ENCODE measurements at regions not wholly inside any gene's neighbourhood (a gene's known extent, or its start where the extent isn't known, plus 50 kb on each side); places are given as distances from the start of the nearest gene placed in this dataset.

DNA sequence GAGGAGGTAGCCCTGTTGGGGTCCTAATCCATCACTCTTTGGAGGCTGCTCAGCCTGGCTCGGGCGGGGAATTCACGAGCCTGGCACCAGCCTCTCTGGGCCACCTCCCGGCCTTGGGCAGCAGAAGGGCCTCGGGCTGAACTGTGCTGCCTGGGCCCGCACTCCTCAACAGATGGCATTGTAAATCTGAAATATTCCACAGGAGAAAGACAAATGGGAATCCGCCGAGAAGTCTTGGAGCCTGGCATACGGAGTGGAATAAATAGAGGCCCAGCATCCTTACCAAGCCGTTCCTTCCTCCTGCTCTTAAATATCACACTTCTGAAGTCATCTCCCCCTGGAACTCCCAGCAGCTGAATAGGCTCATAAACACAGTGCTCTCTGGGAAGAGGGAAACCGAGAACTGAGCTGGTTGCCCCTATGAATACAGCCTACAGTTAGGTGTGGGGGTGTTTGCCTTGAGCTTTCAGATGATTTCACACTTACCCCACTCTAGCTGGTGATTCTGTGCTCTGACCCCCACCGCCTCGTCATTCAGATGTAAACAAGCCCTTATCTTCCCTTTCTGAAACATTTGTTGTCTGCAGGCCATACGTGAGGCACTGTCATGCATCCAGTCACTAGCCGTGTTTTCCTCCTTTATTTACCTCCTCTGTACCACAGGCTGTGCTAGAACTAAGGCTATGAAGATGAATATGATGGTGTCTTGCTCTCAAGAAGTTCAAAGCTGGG, 455.0 kb upstream of the CLINT1 start:
- Histone ChIP-seq H3K4me1 (ENCODE audit: control insufficient read depth, insufficient read depth, low read length) (peaks cover 3% of the 10 kb centered on the region), H3K4me3 (ENCODE audit: low read depth, low read length) (no peak overlapping the region), H3K36me3 (ENCODE audit: control insufficient read depth, insufficient read depth, low read length) (no peaks in the 10 kb centered on the region), H3K27me3 (ENCODE audit: control insufficient read depth, insufficient read depth, low read length) (no peaks in the 10 kb centered on the region), H3K27ac (ENCODE audit: low read depth, low read length) (no peak overlapping the region), H3K9me3 (ENCODE audit: control insufficient read depth, insufficient read depth, low read length) (no peaks in the 10 kb centered on the region)
- 41% methylated on average over 10 of the region's 15 CpGs for WGBS (ENCODE audit: insufficient coverage)
- peak in 2 of 6 donors; percentile 62 to 85 for DNase-seq (ENCODE audit: low read depth in 4 of 6, low spot score in 6 of 6)

DNA sequence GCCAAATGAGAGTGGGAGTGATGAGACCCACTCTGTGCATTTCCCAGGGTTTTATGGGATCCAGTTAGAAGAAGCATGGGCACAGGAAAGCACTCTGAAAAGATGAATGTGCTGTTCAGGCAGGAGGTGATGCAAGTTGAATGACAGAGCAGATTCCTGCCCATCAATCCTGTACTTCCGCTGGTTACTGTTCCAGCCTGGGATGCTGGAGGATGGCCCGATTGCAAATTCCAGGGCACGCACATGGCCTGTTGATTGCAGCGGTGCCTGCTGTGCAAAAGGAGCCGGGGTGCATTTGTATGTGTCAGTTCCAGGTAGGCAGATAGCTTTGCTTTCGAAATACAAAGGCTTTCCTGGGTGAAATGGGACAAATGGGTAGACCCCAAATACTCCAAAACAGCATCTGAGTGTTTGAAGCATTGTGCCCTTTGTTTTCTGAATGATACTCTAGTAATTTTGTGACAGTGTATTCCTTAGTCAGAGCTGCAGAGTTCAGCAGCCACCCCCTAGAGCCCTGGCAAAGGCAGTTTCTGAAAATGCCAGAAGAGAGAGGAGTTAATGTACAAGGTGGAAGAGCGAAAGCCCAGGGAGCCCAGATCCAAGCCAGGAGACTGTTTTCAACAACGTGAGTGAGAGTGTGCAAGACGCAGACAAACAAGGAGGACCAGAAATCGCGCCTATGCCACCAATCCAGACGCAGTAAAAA, 454.2 kb upstream of the CLINT1 start:
- no peaks in the 10 kb centered on the region for H3K27me3 ChIP-seq (ENCODE audit: control insufficient read depth, insufficient read depth, low read length)
- peak in 1 of 6 donors; percentile 44 for DNase-seq (ENCODE audit: low read depth in 4 of 6, low spot score in 6 of 6)

DNA sequence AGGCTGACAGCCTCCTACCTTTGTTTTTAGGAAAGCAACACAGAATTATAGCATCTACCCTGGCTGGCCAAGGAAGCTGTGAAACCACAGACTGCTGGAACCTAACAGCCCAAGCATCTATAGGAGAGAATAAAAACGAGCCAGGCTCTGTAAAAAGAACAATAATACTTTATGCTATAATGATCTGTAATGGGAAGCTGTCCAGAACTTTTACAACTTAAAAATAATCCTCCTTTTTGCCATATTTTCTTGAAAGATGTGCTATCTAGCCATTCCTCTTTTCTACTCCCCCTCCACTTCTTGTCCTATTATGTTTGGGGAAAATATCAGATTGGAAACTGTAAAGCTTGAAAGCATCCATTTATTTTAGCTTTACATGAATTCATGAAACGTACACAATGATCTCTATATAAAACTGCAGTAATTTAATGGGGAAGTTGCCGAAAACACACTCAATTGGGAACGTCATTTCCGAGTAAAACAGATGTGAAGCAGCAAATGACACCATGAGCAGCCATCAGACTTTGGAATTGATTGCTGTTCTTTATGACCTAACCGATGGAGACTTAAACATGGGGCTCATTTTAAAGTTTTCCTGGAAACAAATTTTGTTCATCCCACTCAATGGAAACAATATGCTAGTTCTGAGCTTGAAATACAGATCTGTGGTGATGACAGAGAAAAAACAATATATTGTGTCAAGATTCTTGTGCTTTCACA, 450.3 kb upstream of the CLINT1 start:
- 60% methylated on average over 2 of the region's 6 CpGs for WGBS (ENCODE audit: insufficient coverage)
- peak in 1 of 6 donors; percentile 49 for DNase-seq (ENCODE audit: low read depth in 4 of 6, low spot score in 6 of 6)
- Histone ChIP-seq H3K4me1 (ENCODE audit: control insufficient read depth, insufficient read depth, low read length) (peaks cover 3% of the 10 kb centered on the region), H3K9me3 (ENCODE audit: control insufficient read depth, insufficient read depth, low read length) (no peaks in the 10 kb centered on the region), H3K27ac (ENCODE audit: low read depth, low read length) (no peak overlapping the region), H3K27me3 (ENCODE audit: control insufficient read depth, insufficient read depth, low read length) (no peaks in the 10 kb centered on the region), H3K4me3 (ENCODE audit: low read depth, low read length) (no peak overlapping the region), H3K36me3 (ENCODE audit: control insufficient read depth, insufficient read depth, low read length) (no peaks in the 10 kb centered on the region)

More for the DNA sequence above, 454.2 kb upstream of the CLINT1 start:
- Histone ChIP-seq H3K4me3 (ENCODE audit: low read depth, low read length) (no peak overlapping the region), H3K27ac (ENCODE audit: low read depth, low read length) (no peak overlapping the region), H3K9me3 (ENCODE audit: control insufficient read depth, insufficient read depth, low read length) (no peaks in the 10 kb centered on the region), H3K36me3 (ENCODE audit: control insufficient read depth, insufficient read depth, low read length) (no peaks in the 10 kb centered on the region), H3K4me1 (ENCODE audit: control insufficient read depth, insufficient read depth, low read length) (peaks cover 3% of the 10 kb centered on the region)
- WGBS (ENCODE audit: insufficient coverage): 42% methylated on average over 11 of the region's 12 CpGs

DNA sequence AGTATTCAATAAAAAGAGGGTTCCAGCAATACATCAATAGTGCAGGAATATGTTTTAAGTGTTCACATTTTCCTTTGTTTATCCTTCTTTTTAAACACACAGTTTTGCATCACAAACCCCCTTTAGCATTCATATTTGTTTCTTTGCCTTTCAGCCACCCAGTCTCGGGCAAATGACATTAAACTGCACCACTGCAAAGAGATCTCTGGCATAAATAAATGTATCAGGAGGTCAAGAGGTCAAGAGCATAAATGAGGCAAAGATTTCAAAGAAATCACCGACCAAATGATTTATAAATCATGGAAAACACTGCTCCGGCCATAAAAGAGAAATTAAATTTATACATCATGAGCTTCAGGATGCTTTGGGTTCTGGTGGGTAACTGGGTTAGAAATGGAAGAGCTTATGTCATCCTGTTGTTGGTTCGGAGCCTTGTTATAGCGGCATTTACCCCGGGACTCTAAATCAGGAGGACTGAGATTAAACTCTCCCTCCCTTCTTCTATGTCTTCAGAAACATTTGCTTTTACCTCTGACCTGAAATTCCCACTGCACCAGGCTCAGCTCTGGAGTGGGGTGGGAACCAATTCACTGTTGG, 449.6 kb upstream of the CLINT1 start:
- H3K9me3 ChIP-seq (ENCODE audit: control insufficient read depth, insufficient read depth, low read length): no peaks in the 10 kb centered on the region
- no peak overlapping the region for H3K27ac ChIP-seq (ENCODE audit: low read depth, low read length)
- H3K4me3 ChIP-seq (ENCODE audit: low read depth, low read length): no peak overlapping the region
- H3K27me3 ChIP-seq (ENCODE audit: control insufficient read depth, insufficient read depth, low read length): no peaks in the 10 kb centered on the region
- peaks cover under 1% of the 10 kb centered on the region for H3K4me1 ChIP-seq (ENCODE audit: control insufficient read depth, insufficient read depth, low read length)
- DNase-seq (ENCODE audit: low read depth in 4 of 6, low spot score in 6 of 6): no peak
- no CpG with 5 or more reads among the region's 6 CpGs for WGBS (ENCODE audit: insufficient coverage)
- no peaks in the 10 kb centered on the region for H3K36me3 ChIP-seq (ENCODE audit: control insufficient read depth, insufficient read depth, low read length)

DNA sequence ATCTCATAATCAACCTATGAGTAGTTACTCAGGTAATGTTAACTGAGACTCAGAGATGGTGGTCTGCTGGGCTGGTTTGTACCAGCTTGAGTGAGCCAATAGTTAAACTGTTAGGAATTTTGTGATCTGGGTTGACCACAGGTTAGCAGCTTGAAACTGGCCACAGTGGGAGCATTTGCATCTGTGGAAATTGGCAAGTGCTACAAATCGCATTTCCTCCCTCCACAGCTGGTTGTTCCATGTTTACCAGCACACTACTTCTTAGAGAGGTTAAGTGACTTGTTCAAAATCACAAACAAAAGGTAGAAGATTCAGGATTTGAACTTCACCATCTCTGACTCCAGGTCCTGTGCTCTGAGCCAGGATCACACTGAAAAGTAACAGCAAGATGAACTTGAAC, 446.9 kb upstream of the CLINT1 start:
- Histone ChIP-seq H3K27ac (ENCODE audit: low read depth, low read length) (no peak overlapping the region), H3K9me3 (ENCODE audit: control insufficient read depth, insufficient read depth, low read length) (no peaks in the 10 kb centered on the region), H3K4me1 (ENCODE audit: control insufficient read depth, insufficient read depth, low read length) (no peaks in the 10 kb centered on the region), H3K27me3 (ENCODE audit: control insufficient read depth, insufficient read depth, low read length) (no peaks in the 10 kb centered on the region), H3K4me3 (ENCODE audit: low read depth, low read length) (no peak overlapping the region), H3K36me3 (ENCODE audit: control insufficient read depth, insufficient read depth, low read length) (no peaks in the 10 kb centered on the region)
- WGBS (ENCODE audit: insufficient coverage): 60% methylated on average over 1 of the region's 1 CpG
- DNase-seq (ENCODE audit: low read depth in 4 of 6, low spot score in 6 of 6): no peak

DNA sequence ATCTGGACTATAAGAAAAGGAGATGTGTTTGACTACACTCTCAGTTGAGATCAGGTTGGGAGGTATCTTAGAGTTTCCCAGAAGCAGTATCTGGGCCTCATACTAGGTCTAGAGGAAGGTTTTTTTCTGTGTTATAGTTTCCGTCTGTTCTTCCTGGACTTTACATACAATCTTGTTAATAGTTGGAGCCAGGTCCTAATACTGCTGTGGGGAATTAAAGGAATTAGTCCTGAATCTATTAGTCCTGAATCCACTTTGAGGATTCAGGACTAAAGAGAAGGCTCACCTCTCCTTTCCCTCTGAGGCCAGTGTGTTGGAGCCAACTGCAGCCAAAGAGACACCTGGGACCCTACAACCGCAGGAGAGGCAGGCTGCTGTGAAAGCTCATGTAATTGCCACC, 445.7 kb upstream of the CLINT1 start:
- DNase-seq (ENCODE audit: low read depth in 4 of 6, low spot score in 6 of 6): no peak
- H3K27ac ChIP-seq (ENCODE audit: low read depth, low read length): no peak overlapping the region
- no peaks in the 10 kb centered on the region for H3K27me3 ChIP-seq (ENCODE audit: control insufficient read depth, insufficient read depth, low read length)
- no peaks in the 10 kb centered on the region for H3K9me3 ChIP-seq (ENCODE audit: control insufficient read depth, insufficient read depth, low read length)
- no peak overlapping the region for H3K4me3 ChIP-seq (ENCODE audit: low read depth, low read length)
- WGBS (ENCODE audit: insufficient coverage): no CpG with 5 or more reads among the region's 2 CpGs
- no peaks in the 10 kb centered on the region for H3K36me3 ChIP-seq (ENCODE audit: control insufficient read depth, insufficient read depth, low read length)
- H3K4me1 ChIP-seq (ENCODE audit: control insufficient read depth, insufficient read depth, low read length): no peaks in the 10 kb centered on the region

DNA sequence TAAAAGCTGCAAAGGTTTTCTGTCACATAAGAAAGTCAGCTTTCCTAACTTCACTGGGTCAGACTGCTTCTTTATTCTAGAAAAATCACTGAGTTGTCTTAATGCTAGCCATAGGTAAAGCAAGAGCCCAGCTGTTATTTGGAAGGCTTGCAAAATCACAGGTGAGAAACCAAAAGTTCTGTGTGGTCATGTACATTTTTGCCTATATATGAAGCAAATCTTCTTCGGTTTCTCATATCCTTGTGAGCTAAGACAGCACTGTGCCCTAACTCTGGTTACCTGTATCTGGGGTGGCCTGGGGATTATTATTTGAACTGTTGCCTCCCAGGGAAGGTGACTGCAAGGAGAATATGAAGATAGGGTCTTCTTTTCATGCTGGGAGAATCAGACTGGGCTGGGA, 444.9 kb upstream of the CLINT1 start:
- no peaks in the 10 kb centered on the region for H3K36me3 ChIP-seq (ENCODE audit: control insufficient read depth, insufficient read depth, low read length)
- H3K27me3 ChIP-seq (ENCODE audit: control insufficient read depth, insufficient read depth, low read length): no peaks in the 10 kb centered on the region
- H3K4me1 ChIP-seq (ENCODE audit: control insufficient read depth, insufficient read depth, low read length): no peaks in the 10 kb centered on the region
- H3K9me3 ChIP-seq (ENCODE audit: control insufficient read depth, insufficient read depth, low read length): no peaks in the 10 kb centered on the region
- no peak overlapping the region for H3K27ac ChIP-seq (ENCODE audit: low read depth, low read length)
- no peak for DNase-seq (ENCODE audit: low read depth in 4 of 6, low spot score in 6 of 6)
- no peak overlapping the region for H3K4me3 ChIP-seq (ENCODE audit: low read depth, low read length)
- no CpG with 5 or more reads among the region's 1 CpG for WGBS (ENCODE audit: insufficient coverage)

DNA sequence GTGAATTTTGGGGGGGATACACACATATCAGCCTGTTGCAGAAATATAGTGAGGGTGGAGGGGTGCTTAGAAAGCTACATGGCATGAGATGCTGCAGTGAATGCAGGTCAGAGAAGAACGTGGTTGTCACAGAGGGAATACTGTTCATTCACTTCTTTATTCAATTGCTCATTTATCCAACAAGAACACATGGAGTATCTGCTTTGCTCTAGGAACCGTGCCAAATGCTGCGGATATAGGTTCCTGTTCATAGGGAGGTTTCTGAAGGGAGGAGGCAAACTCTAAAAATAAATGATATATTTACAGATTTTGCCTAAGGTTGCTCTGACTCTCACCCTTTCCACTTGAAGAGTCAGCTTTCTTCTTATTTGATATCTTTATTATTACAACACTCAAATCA, 444.3 kb upstream of the CLINT1 start:
- DNase-seq (ENCODE audit: low read depth in 4 of 6, low spot score in 6 of 6): peak in 2 of 6 donors; percentile 55 to 56
- H3K27me3 ChIP-seq (ENCODE audit: control insufficient read depth, insufficient read depth, low read length): no peaks in the 10 kb centered on the region
- WGBS (ENCODE audit: insufficient coverage): no CpG with 5 or more reads among the region's 3 CpGs
- H3K4me3 ChIP-seq (ENCODE audit: low read depth, low read length): no peak overlapping the region
- no peaks in the 10 kb centered on the region for H3K4me1 ChIP-seq (ENCODE audit: control insufficient read depth, insufficient read depth, low read length)
- no peak overlapping the region for H3K27ac ChIP-seq (ENCODE audit: low read depth, low read length)
- H3K9me3 ChIP-seq (ENCODE audit: control insufficient read depth, insufficient read depth, low read length): no peaks in the 10 kb centered on the region
- no peaks in the 10 kb centered on the region for H3K36me3 ChIP-seq (ENCODE audit: control insufficient read depth, insufficient read depth, low read length)

DNA sequence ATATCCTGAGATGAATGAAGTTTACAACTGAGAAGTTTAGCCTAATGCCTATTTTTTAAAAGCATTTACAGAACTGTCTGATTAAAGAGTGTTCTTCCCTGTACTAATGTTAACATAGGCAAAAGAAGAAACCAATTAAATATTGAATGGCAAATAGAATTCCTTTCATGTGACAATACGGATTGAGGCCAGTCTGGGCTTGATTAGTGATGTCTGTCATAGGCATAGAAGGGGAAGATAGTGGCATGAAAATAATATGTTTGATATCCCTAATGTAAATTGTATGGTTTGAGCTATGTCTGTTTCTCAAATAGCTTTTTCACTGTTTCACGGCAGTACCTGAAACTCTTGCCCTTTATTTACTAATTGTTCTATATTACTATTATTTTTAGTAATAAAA, 443.1 kb upstream of the CLINT1 start:
- H3K4me1 ChIP-seq (ENCODE audit: control insufficient read depth, insufficient read depth, low read length): no peaks in the 10 kb centered on the region
- DNase-seq (ENCODE audit: low read depth in 4 of 6, low spot score in 6 of 6): no peak
- H3K4me3 ChIP-seq (ENCODE audit: low read depth, low read length): no peak overlapping the region
- WGBS (ENCODE audit: insufficient coverage): 100% methylated on average over 1 of the region's 2 CpGs
- no peaks in the 10 kb centered on the region for H3K36me3 ChIP-seq (ENCODE audit: control insufficient read depth, insufficient read depth, low read length)
- H3K9me3 ChIP-seq (ENCODE audit: control insufficient read depth, insufficient read depth, low read length): peaks cover 3% of the 10 kb centered on the region
- no peak overlapping the region for H3K27ac ChIP-seq (ENCODE audit: low read depth, low read length)
- H3K27me3 ChIP-seq (ENCODE audit: control insufficient read depth, insufficient read depth, low read length): no peaks in the 10 kb centered on the region

Data from spinal cord (tissue), 9 donors.